ENCODE measurements at regions not wholly inside any gene's neighbourhood (a gene's known extent, or its start where the extent isn't known, plus 50 kb on each side); places are given as distances from the start of the nearest gene placed in this dataset.

GRCh38 chr5:21244982-21245381, 1257.0 kb upstream of the CDH18 start:
- TF ChIP-seq CTCF (IDR thresholded peaks at IDR 0.05) (no peak), POLR2AphosphoS5 (IDR thresholded peaks at IDR 0.05) (no peak), POLR2A (IDR thresholded peaks at IDR 0.05) (no peak)

All from suprapubic skin (tissue), 4 donors.